ENCODE measurements at regions not wholly inside any gene's neighbourhood (a gene's known extent, or its start where the extent isn't known, plus 50 kb on each side); places are given as distances from the start of the nearest gene placed in this dataset.

DNA sequence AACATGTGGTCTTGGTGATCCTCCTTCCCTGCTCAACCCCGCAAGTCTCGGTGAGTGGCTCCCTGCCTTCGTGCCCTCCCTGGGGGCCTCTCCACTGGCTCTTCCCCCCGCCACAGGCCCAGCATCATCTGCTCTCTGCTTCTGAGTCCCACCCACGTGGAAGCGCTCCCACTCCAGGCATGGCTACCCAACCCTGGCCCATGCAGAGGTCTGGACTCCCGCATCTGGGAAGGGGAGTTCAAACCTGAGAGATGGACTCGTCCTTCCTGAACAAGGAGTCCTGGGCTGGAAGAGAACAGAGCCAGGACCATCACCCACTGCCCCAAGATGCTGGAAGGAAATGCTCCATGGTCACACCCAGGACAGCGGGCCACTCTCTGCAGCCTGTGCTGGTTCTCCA, 90.8 kb downstream of the DHCR7 start:
- DNase-seq (ENCODE audit: low read depth in 2 of 3, low spot score in 2 of 3): no peak

GRCh38 chr11:71356904-71357303, 91.3 kb downstream of the DHCR7 start:
- no peak for DNase-seq (ENCODE audit: low read depth in 2 of 3, low spot score in 2 of 3)

DNA sequence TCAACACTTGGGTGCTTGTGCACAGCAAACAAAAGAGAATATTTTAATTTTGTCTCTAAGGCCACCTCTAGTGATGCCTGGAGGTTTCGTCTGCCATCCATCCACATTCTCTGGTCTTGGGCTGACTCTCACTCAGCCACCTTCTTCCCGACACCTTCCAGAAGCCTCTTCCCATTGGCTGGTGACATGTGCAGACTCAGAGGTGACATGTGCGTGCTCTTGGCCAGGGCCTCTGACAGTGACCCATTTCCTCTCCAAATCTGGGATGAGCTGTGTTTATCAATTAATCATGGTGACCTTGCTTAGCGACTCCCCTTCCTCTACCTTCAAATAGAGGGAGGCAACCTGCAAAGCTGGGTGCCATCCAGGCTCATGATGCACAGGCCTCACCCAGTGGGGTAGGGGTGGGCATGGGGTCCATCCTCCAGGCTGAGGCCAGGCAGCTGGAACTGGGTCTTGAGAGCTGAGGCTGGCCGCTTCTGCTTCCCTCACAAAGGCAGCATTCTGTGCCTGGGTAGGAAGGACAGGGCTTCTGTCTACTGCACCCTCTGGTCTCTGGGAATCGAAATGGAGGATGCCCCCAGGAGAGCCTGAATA, 91.8 kb downstream of the DHCR7 start:
- DNase-seq (ENCODE audit: low read depth in 2 of 3, low spot score in 2 of 3): no peak

DNA sequence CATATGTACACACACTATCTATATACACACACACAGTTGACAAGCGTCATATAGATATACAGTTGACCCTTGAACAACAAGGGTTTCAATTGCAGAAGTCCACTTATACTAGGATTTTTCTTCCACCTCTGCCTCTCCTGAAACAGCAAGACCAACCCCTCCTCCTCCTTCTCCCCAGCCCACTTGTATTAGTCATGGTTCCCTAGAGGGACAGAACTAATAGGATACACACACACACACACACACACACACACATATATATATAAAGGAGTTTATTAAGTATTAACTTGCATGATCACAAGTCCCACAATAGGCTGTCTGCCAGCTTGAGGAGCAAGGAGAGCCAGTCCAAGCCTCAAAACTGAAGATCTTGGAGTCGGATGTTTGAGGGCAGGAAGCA, 92.9 kb downstream of the DHCR7 start:
- DNase-seq (ENCODE audit: low read depth in 2 of 3, low spot score in 2 of 3): no peak

DNA sequence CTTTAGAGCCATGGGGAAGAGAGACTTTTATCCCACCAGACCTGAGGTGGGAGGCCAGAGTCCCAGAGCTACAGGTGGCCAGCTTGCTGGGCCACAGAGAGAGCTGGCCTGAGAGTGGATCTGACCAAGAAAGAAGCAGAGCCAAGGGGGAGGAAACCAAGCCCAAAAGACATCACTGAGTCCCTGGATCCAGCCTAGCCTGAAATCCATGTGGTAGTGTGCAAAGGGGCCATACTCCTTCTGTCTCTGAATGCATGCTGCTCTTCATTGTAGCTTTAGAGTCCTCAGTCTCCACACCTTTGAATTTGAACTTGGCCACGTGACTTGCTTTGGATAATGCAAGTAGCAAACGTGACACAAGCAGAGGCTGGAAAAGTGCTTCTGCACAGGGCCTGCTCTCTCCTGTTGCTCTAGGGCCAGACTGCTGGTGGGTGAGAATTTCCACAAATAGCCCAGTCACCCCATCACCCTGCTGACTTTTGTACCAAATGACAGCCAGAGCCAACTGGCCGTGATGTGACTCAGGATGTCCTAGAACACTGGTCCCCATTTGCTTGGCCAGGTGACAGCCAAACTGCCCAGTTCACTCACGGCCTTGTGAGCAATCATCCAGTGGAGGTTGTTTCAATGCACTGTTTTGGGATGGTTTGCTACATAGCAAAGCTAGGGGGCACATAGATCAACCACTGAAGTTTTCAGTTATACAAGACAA, 93.6 kb downstream of the DHCR7 start:
- no peak for DNase-seq (ENCODE audit: low read depth in 2 of 3, low spot score in 2 of 3)

DNA sequence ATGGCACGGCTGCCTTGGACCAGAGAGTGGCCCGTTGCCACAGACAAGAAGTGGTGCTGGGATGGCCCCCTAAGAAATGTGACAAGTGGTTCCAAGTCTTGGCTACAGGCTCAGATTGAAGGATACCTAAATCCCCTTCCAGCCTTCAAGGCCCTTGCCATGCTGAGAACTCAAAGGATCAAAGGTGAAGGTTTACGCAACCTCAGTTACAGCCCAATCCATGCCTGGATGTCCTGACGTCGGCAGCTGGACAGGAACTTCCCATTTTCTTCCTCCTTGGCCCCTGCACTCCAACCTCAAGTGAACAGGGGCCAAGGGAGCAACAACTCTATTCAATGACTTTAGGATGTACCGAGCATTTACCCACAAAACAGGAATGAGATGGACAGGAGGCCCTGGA, 95.4 kb downstream of the DHCR7 start:
- DNase-seq (ENCODE audit: low read depth in 2 of 3, low spot score in 2 of 3): no peak

- DNase-seq (ENCODE audit: low read depth in 2 of 3, low spot score in 2 of 3): no peak
These were observed 96.0 kb downstream of the DHCR7 start for GRCh38 chr11:71352226-71352625.

- DNase-seq (ENCODE audit: low read depth in 2 of 3, low spot score in 2 of 3): no peak
These were observed 97.2 kb upstream of the SHANK2 start for GRCh38 chr11:71349627-71350026.

DNA sequence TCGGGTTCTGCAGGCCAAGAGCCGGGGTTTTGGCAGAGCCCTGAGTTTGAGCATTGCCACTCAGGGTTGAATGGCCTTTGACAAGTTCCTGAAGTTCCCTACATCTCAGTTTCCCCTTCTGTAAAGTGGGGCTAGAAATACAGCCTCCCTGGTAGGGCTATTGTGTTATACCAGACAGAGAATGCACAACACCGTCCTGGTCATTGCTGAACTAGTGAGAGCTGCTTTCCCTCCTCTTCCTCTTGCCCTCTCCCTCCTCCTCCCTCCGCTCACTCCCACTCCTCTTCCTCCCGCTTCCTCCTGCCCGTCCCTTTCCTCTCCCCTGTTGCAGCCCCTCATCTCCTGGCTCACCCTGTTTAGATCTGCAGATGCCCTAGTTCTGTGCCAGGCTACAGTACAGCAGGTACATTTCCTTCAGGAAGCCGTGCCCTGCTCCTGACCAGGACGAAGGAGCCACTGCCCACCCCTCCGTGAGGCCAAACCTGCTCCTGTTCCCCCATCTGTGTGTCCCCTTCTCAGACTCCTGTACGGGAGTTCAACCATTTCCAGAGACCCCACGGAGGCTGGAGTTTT, 91.5 kb upstream of the SHANK2 start:
- no peak for DNase-seq (ENCODE audit: low read depth in 2 of 3, low spot score in 2 of 3)

DNA sequence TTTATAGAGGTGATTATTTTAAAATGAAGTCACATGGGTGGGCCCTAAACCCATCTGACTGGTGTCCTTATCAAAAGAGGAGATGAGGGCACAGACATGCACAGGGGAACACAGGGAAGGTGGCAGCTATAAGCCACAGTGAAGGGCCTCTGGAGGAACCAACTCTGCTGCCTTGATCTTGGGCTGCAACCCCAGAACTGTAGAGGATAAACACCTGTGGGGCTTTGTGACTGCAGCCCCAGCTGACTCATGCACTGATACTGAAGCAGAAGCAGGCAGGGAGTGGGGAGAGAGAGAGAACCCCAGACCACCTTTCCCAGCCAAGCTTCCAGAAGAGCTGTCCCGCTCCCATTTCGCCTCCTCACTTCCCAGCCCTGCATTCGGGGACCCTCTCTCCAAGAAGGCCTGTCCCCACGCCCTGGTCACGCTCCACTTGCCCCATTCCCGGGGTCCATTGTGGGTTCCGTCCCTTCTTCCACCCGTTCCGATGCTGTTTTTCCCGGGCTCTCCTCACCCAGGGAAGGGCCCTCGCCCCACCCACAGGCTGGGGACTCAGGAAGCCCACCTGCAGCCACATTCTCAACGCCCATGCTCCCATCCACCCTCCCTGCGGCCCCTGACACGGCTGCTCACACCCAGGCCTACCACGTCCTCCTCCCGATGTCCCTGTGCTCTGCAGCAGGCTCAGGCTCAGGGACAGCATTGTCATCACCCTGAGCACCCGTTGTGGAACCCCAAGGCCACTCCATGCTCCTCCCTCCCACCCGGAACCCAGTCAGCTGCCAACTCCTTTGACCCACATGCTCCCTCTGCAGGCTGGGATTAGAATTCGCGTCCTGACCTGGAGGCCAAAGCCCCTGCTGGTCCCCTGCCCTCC, 90.8 kb upstream of the SHANK2 start:
- DNase-seq (ENCODE audit: low read depth in 2 of 3, low spot score in 2 of 3): peak in 2 of 3 donors; percentile 12 to 31

DNA sequence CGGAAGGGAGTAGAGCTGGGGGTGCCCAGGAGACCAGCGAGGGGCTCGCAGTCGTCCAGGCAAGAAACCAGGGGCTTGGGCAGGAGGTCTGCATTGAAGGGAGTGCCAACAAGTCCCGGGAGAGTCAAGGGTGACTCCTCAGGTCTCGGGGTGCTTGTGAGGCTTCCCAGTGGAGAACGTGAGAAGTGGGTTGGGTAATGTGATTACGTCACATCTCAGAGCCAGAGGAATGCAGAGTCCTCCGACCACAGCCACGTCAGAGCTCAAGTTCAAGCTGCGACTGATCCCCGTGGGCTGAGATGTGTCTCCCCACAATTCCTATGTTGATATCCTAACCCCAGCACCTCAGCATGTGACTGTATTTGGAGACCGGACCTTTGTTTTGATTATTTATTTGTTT, 89.7 kb upstream of the SHANK2 start:
- no peak for DNase-seq (ENCODE audit: low read depth in 2 of 3, low spot score in 2 of 3)

- DNase-seq (ENCODE audit: low read depth in 2 of 3, low spot score in 2 of 3): no peak
These were observed 89.2 kb upstream of the SHANK2 start for GRCh38 chr11:71341596-71341995.

- no peak for DNase-seq (ENCODE audit: low read depth in 2 of 3, low spot score in 2 of 3)
These were observed 88.8 kb upstream of the SHANK2 start for GRCh38 chr11:71341173-71341572.

- DNase-seq (ENCODE audit: low read depth in 2 of 3, low spot score in 2 of 3): no peak
These were observed 87.8 kb upstream of the SHANK2 start for GRCh38 chr11:71340086-71340606.

GRCh38 chr11:71339396-71339881, 87.1 kb upstream of the SHANK2 start:
- DNase-seq (ENCODE audit: low read depth in 2 of 3, low spot score in 2 of 3): no peak

- no peak for DNase-seq (ENCODE audit: low read depth in 2 of 3, low spot score in 2 of 3)
These were observed 86.5 kb upstream of the SHANK2 start for GRCh38 chr11:71338801-71339395.

DNA sequence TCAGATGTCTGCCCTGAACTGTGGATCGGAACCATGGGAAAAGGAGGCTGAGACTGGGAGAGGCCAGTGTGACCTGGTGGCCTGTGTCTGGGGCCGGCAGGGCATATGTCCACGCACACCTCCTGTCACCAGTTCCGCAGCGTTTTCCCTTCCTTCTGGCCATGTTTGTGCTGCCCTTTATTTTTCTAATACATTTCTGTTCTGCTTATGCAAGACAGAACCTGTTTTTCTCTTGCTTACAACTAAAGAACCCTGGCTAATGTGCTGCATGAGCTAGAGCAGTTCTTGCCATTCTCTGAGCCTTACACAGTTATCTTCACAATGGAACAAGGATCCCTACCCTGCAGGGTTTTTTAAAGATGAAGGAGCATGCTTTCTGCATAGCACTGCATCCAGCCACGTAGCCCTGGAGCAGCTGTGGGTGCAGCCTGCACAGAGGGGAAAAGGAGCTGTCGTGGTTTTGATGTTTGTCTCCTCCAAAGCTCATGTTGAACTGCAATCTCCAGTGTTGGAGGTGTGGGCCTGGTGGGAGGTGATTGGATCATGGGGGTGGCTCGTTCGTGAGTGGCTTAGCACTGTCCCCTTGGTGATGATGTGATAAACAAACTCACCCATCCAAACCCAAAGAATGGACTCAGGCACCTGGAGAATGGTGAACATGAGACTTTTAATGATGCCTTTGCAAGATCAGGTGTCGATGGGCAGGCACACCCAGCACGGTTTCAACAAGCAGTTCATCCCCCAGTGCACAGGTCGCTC, 84.8 kb upstream of the SHANK2 start:
- no peak for DNase-seq (ENCODE audit: low read depth in 2 of 3, low spot score in 2 of 3)

DNA sequence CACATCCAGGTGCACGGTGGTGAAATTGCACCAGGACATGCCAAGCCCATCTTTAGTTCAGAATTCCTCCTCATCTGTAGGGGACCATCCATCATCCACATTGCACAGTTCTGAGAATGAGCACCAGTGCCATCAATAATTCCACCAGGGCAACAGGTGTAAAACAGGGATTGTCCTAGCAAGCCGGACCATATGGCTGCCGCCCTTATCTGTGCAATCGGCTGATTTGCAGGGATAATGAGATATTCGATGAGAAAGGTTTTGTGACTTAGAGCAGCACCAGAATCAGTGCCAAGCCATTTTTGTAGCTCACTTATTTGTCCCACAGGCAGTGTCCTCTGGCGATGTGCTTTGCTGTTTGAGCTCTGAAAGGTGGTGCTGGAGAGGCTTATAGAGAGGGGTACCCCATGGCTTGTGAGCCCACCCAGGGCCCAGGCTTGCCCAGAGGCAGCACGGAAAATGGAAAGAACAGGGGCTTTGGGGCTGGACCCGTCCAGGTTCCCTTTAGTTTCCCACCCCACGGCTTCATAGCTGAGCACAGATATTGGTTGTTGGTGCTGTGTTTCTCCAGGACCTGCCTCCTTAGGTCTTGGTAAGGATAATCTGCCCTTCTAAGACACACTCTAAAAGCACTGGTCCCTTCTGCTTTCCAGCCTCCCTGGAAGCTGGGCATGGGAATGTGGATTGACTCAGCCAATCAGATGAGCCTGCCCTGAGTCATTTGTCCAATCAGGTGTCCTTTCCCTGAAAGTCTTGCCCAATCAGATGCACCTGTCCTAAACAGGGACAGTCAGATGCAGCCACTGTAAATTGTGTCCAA, 84.0 kb upstream of the SHANK2 start:
- no peak for DNase-seq (ENCODE audit: low read depth in 2 of 3, low spot score in 2 of 3)

GRCh38 chr11:71335371-71335770, 83.0 kb upstream of the SHANK2 start:
- DNase-seq (ENCODE audit: low read depth in 2 of 3, low spot score in 2 of 3): no peak
